ENCODE measurements at regions not wholly inside any gene's neighbourhood (a gene's known extent, or its start where the extent isn't known, plus 50 kb on each side); places are given as distances from the start of the nearest gene placed in this dataset.

- H3K27ac ChIP-seq, result no peak overlapping the region
- TF ChIP-seq CTCF (conservative IDR thresholded peaks at IDR 0.05), result no peak
Measured at GRCh38 chr11:28730889-28731288, 622.7 kb downstream of the METTL15 start.

- TF ChIP-seq CTCF (conservative IDR thresholded peaks at IDR 0.05), result no peak
- no peak overlapping the region for H3K27ac ChIP-seq
Measured at GRCh38 chr11:28730336-28730735, 622.1 kb downstream of the METTL15 start.

GRCh38 chr11:28729339-28729738, 621.2 kb downstream of the METTL15 start:
- TF ChIP-seq CTCF (conservative IDR thresholded peaks at IDR 0.05), result no peak
- no peak overlapping the region for H3K27ac ChIP-seq

GRCh38 chr11:28728666-28729065, 620.5 kb downstream of the METTL15 start:
- TF ChIP-seq CTCF (conservative IDR thresholded peaks at IDR 0.05), result no peak

GRCh38 chr11:28727254-28727653, 619.1 kb downstream of the METTL15 start:
- no peak overlapping the region for H3K27ac ChIP-seq

More at GRCh38 chr11:28728666-28729065, 620.5 kb downstream of the METTL15 start:
- no peak overlapping the region for H3K27ac ChIP-seq

GRCh38 chr11:28726432-28726831, 618.2 kb downstream of the METTL15 start:
- H3K27ac ChIP-seq, result no peak overlapping the region
- TF ChIP-seq CTCF (conservative IDR thresholded peaks at IDR 0.05), result no peak

More at GRCh38 chr11:28727254-28727653, 619.1 kb downstream of the METTL15 start:
- no peak for TF ChIP-seq CTCF (conservative IDR thresholded peaks at IDR 0.05)

- no peak overlapping the region for H3K27ac ChIP-seq
- no peak for TF ChIP-seq CTCF (conservative IDR thresholded peaks at IDR 0.05)
Measured at GRCh38 chr11:28715726-28716125, 607.5 kb downstream of the METTL15 start.

- no peak for TF ChIP-seq CTCF (conservative IDR thresholded peaks at IDR 0.05)
- H3K27ac ChIP-seq, result no peak overlapping the region
Measured at GRCh38 chr11:28713850-28714249, 605.7 kb downstream of the METTL15 start.
